Peyer's patch (tissue), 4 donors: ENCODE measurements at regions not wholly inside any gene's neighbourhood (a gene's known extent, or its start where the extent isn't known, plus 50 kb on each side); places are given as distances from the start of the nearest gene placed in this dataset.

ENCODE experiments used
- CTCF ChIP-seq, 6 experiments: fragments of 450-650 bp in 4 of 6; fragments of 200-600 bp in 2 of 6; sonication (generic) in 1 of 6; IDR thresholded peaks; one replicate each; pipeline ENCODE4 v1.5.1; 2017 to 2019; ENCODE audit warnings: antibody characterized with exemption in 6 of 6, mild to moderate bottlenecking in 3 of 6, moderate library complexity in 1 of 6
- POLR2A ChIP-seq, 2 donors: fragments of 450-650 bp; IDR thresholded peaks; one replicate each; pipeline ENCODE4 v1.5.1; 2017; ENCODE audit warnings: antibody characterized with exemption in 2 of 2, mild to moderate bottlenecking in 2 of 2, moderate library complexity in 2 of 2

- TF ChIP-seq POLR2A (IDR thresholded peaks at IDR 0.05) (no peak), CTCF (IDR thresholded peaks at IDR 0.05) (no peak)
These were observed 70.9 kb upstream of the ALDH1A3 start for GRCh38 chr15:100808691-100809090.
